ENCODE measurements at regions not wholly inside any gene's neighbourhood (a gene's known extent, or its start where the extent isn't known, plus 50 kb on each side); places are given as distances from the start of the nearest gene placed in this dataset.

DNA sequence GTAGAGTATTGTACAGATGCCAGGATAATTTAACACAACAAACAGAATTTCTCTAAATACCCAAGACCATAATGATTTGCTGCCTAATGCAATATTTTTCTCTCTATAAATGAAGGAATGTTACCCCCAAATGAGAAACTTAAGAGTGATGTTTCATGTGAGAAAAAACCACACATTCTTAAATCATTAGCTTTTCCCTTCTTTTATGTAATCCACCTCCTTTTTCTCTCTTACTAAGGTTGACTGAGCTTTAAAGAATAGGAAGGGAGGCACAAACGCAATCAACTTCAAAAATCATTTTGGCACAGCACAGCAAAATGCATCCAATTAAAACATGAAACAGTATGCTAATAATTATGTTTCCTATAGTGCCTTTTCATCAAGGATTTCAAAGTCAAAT lies 698.1 kb upstream of the CDH2 start:
- TF ChIP-seq, protein P1, sequence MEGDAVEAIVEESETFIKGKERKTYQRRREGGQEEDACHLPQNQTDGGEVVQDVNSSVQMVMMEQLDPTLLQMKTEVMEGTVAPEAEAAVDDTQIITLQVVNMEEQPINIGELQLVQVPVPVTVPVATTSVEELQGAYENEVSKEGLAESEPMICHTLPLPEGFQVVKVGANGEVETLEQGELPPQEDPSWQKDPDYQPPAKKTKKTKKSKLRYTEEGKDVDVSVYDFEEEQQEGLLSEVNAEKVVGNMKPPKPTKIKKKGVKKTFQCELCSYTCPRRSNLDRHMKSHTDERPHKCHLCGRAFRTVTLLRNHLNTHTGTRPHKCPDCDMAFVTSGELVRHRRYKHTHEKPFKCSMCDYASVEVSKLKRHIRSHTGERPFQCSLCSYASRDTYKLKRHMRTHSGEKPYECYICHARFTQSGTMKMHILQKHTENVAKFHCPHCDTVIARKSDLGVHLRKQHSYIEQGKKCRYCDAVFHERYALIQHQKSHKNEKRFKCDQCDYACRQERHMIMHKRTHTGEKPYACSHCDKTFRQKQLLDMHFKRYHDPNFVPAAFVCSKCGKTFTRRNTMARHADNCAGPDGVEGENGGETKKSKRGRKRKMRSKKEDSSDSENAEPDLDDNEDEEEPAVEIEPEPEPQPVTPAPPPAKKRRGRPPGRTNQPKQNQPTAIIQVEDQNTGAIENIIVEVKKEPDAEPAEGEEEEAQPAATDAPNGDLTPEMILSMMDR (IDR thresholded peaks at IDR 0.05): no peak
- no peak for TF ChIP-seq EZH2phosphoT487 (IDR thresholded peaks at IDR 0.05)
- TF ChIP-seq EZH2 (IDR thresholded peaks at IDR 0.05): no peak
